H1 (cell line): ENCODE measurements at regions not wholly inside any gene's neighbourhood (a gene's known extent, or its start where the extent isn't known, plus 50 kb on each side); places are given as distances from the start of the nearest gene placed in this dataset.

Experiments used
- CTCF ChIP-seq, 3 experiments: IDR thresholded peaks; 1 replicate in 2 of 3; 2 replicates in 1 of 3; pipeline versions ENCODE4 v1.5.1 to v1.6.1; 2011; ENCODE audit warnings: low read length in 3 of 3, mild to moderate bottlenecking in 3 of 3, inconsistent platforms in 2 of 3, low read depth in 1 of 3, moderate library complexity in 1 of 3; ENCODE audit not compliant: insufficient read depth in 1 of 3; ENCODE audit errors: control extremely low read depth in 1 of 3
- MAX ChIP-seq: IDR thresholded peaks from 2 replicates; pipeline ENCODE4 v1.6.1; 2012; ENCODE audit warnings: inconsistent platforms
- RAD21 ChIP-seq, 2 experiments: IDR thresholded peaks in 1 of 2; conservative IDR thresholded peaks in 1 of 2; 2 replicates each; pipeline ENCODE4 v1.6.1; 2011; ENCODE audit warnings: low read depth in 2 of 2, low read length in 2 of 2, improper control_type of control experiment in 1 of 2, inconsistent platforms in 1 of 2, mild to moderate bottlenecking in 1 of 2, moderate library complexity in 1 of 2
- SIN3A ChIP-seq, 2 experiments: IDR thresholded peaks in 1 of 2; conservative IDR thresholded peaks in 1 of 2; 2 replicates each; pipeline ENCODE4 v1.6.1; 2011 to 2012; ENCODE audit warnings: low read length in 2 of 2, improper control_type of control experiment in 1 of 2, low read depth in 1 of 2, mild to moderate bottlenecking in 1 of 2
- SRF ChIP-seq: IDR thresholded peaks from 2 replicates; pipeline ENCODE4 v1.6.1; 2011; ENCODE audit warnings: mild to moderate bottlenecking, low read depth, low read length, moderate library complexity
- TCF12 ChIP-seq: IDR thresholded peaks from 2 replicates; pipeline ENCODE4 v1.6.1; 2011; ENCODE audit warnings: low read depth, mild to moderate bottlenecking, low read length
- YY1 ChIP-seq: IDR thresholded peaks from 2 replicates; pipeline ENCODE4 v1.6.1; 2011; ENCODE audit warnings: low read depth, mild to moderate bottlenecking, low read length

GRCh38 chr4:138857416-138857815 lies 158.2 kb upstream of the NOCT start:
- TF ChIP-seq SRF (no peak), YY1 (no peak), CTCF (IDR thresholded peaks at IDR 0.05; ENCODE audit: control extremely low read depth in 1 of 3, insufficient read depth in 1 of 3, low read depth in 1 of 3, low read length in 3 of 3) (no peak), RAD21 (IDR thresholded peaks at IDR 0.05 in 1 of 2, conservative IDR thresholded peaks at IDR 0.05 in 1 of 2; ENCODE audit: low read depth in 2 of 2, low read length in 2 of 2) (no peak), TCF12 (no peak), SIN3A (conservative IDR thresholded peaks at IDR 0.05 in 1 of 2, IDR thresholded peaks at IDR 0.05 in 1 of 2; ENCODE audit: low read depth in 1 of 2, low read length in 2 of 2) (no peak), MAX (no peak)
